Pancreas (tissue), 10 donors: ENCODE measurements at regions not wholly inside any gene's neighbourhood (a gene's known extent, or its start where the extent isn't known, plus 50 kb on each side); places are given as distances from the start of the nearest gene placed in this dataset.

ENCODE experiments used
- ATAC-seq, 4 donors: fragments of 200-7000 bp; cut with Tn5 transposase; one replicate each; pipeline versions ENCODE4 v1.8.0 to v1.9.1; 2020; ENCODE audit warnings: mild to moderate bottlenecking in 4 of 4, moderate library complexity in 4 of 4
- DNase-seq, 6 donors: peaks; one replicate each; pipeline ENCODE4 v3.0.0-alpha.2; 2020
- FAIRE-seq: peaks from 2 replicates; lab custom pipeline; 2012; peaks lifted over from hg19 to GRCh38; lab: Jason Lieb, UNC
- H3K27ac ChIP-seq, 4 donors: fragments of 200-600 bp; sonication (generic); 1 replicate in 3 of 4; 2 replicates in 1 of 4; pipeline versions ENCODE4 v1.5.0 to v1.8.0; 2020
- H3K27me3 ChIP-seq, 4 donors: fragments of 200-600 bp; one replicate each; pipeline ENCODE4 v1.8.0; 2021
- H3K36me3 ChIP-seq, 3 donors: fragments of 200-600 bp; sonication (generic) in 1 of 3; one replicate each; pipeline versions ENCODE4 v1.5.0 to v1.8.0; 2020 to 2021
- H3K4me1 ChIP-seq, 3 donors: fragments of 200-600 bp; one replicate each; pipeline ENCODE4 v1.8.0; 2021
- H3K4me3 ChIP-seq, 4 donors: fragments of 200-600 bp; sonication (generic) in 2 of 4; one replicate each; pipeline versions ENCODE4 v1.5.0 to v1.8.0; 2020 to 2021
- H3K9me3 ChIP-seq, 4 donors: fragments of 200-600 bp; one replicate each; pipeline ENCODE4 v1.8.0; 2021
- WGBS, 2 donors: extraction: QIAGEN DNeasy Blood & Tissue Kit; methylation state at CpG; one replicate each; pipeline ENCODE4 v1.1.7; 2013; 5-methylcytosine and 5-hydroxymethylcytosine counted together
- intact Hi-C, 3 donors: fragments of 100-400 bp; cut with DNase I; formaldehyde crosslinking; loops; one replicate each; pipeline versions ENCODE4 v1.11.1 to v1.14.2; 2022
- TF ChIP-seq, protein P1 (sequence below), 4 donors: fragments of 200-600 bp; sonication (generic) in 3 of 4; IDR thresholded peaks; one replicate each; pipeline versions ENCODE4 v1.5.0 to v1.8.0; 2021; ENCODE audit warnings: antibody characterized with exemption in 4 of 4
- donor health status: healthy with polysubstance abuse.
- donor health status: DM: no; HTN: no; CAD: no; lungs with moderate emphysema.
- donor health status: DM: no; HTN: no; CAD: no.
- donor health status: control.
- donor health status: control.
- donor health status: Bipolar disorder and iron deficiency.
- donor health status: DM: yes; HTN: yes; CAD: no.
- donor health status: DM: no; HTN: no; CAD: no.
- donor health status: DM: no; HTN: no; CAD: no.
- donor health status: DM: yes; HTN: yes; CAD: no.

DNA sequence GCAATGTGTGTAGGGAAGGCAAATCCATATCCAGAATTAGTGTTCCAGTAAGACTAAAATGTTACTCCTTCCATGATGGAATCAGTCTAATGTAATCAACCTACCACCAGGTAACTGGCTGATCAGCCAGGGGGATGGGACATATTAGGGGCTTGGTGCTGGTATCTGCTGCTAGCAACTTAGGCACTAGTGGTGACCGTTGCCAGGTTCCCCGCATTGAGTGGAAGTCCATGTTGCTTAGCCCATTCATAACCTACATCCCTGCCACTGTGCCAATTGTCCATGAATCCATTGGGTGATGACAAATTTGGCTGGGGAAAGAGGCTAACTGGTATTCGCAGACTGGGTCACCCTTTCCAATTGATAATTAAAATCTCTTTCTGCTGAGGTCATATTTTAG lies 212.2 kb upstream of the ROBO1 start:
- H3K27me3 ChIP-seq: no peaks in the 10 kb centered on the region
- 70 to 85% methylated on average over 3 of the region's 3 CpGs for WGBS, 2 donors
- no peak for FAIRE-seq
- H3K36me3 ChIP-seq: no peaks in the 10 kb centered on the region
- no peaks in the 10 kb centered on the region for H3K9me3 ChIP-seq
- H3K4me1 ChIP-seq: no peaks in the 10 kb centered on the region
- ATAC-seq: no peak
- no peak for DNase-seq
- no peak overlapping the region for H3K27ac ChIP-seq
- TF ChIP-seq, protein P1, sequence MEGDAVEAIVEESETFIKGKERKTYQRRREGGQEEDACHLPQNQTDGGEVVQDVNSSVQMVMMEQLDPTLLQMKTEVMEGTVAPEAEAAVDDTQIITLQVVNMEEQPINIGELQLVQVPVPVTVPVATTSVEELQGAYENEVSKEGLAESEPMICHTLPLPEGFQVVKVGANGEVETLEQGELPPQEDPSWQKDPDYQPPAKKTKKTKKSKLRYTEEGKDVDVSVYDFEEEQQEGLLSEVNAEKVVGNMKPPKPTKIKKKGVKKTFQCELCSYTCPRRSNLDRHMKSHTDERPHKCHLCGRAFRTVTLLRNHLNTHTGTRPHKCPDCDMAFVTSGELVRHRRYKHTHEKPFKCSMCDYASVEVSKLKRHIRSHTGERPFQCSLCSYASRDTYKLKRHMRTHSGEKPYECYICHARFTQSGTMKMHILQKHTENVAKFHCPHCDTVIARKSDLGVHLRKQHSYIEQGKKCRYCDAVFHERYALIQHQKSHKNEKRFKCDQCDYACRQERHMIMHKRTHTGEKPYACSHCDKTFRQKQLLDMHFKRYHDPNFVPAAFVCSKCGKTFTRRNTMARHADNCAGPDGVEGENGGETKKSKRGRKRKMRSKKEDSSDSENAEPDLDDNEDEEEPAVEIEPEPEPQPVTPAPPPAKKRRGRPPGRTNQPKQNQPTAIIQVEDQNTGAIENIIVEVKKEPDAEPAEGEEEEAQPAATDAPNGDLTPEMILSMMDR (IDR thresholded peaks at IDR 0.05): no peak
- no peak overlapping the region for H3K4me3 ChIP-seq
- intact Hi-C loops: no loop called here

DNA sequence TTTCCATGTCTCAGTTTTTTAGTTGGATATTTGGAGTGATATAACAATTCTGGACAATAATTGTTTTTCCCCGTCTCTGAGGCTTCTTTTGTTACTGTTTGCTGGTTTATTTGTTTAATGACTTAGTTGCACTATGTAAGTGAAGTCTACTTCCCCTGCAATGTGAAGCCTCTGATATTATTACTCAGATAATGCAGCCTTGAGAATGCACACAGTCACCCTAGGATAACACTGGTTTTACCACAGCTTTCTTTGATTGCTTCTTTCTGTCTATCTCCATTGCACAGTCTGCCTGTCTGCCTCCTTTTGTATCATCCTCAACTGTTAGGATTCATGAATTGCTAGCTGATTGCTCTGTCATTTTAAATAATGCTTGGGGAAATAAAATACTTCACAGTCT lies 208.7 kb upstream of the ROBO1 start:
- no peaks in the 10 kb centered on the region for H3K4me1 ChIP-seq
- H3K27ac ChIP-seq: no peak overlapping the region
- FAIRE-seq: no peak
- no peaks in the 10 kb centered on the region for H3K36me3 ChIP-seq
- intact Hi-C loops: no loop called here
- DNase-seq: no peak
- H3K27me3 ChIP-seq: no peaks in the 10 kb centered on the region
- TF ChIP-seq, protein P1 (IDR thresholded peaks at IDR 0.05): no peak
- ATAC-seq: no peak
- no peak overlapping the region for H3K4me3 ChIP-seq
- WGBS, 2 donors: 42 to 52% methylated on average over 1 of the region's 1 CpG
- H3K9me3 ChIP-seq: no peaks in the 10 kb centered on the region

DNA sequence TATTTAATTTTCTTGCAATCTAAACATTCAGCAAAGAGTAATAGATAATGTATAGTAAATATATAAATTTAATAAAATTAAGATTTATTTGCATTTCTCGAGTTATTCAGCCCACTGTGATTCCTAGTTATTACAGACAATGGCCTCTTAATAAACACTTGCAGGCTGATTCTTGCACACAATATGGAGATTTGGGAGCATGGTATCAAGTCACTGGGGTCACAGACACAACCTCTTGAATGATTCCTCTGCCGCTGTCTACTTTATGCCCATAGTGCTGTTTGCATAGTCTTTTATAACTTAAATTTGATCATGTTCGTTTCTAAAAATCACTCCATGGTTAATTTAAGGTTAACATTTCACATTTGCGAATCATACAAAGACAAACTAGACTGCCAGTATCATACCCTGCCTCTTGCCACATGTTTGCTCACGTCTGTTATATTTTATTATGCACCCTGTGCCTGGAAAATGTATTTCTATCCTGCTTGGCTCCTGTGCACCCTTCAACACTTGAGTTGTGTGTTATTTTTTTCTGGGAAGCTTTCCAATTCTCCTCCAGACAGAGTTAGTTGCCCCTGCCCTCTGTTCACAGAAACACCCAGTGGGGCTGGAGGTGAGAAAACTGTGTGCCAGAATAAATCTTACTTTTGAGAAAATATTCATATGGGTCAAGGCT lies 206.3 kb upstream of the ROBO1 start:
- H3K4me1 ChIP-seq: no peaks in the 10 kb centered on the region
- TF ChIP-seq, protein P1 (IDR thresholded peaks at IDR 0.05): no peak
- H3K4me3 ChIP-seq: no peak overlapping the region
- ATAC-seq: no peak
- H3K9me3 ChIP-seq: no peaks in the 10 kb centered on the region
- no peaks in the 10 kb centered on the region for H3K36me3 ChIP-seq
- H3K27me3 ChIP-seq: no peaks in the 10 kb centered on the region
- WGBS, 2 donors: 59 to 72% methylated on average over 5 of the region's 5 CpGs
- intact Hi-C loops: no loop called here
- no peak overlapping the region for H3K27ac ChIP-seq
- no peak for DNase-seq
- no peak for FAIRE-seq

DNA sequence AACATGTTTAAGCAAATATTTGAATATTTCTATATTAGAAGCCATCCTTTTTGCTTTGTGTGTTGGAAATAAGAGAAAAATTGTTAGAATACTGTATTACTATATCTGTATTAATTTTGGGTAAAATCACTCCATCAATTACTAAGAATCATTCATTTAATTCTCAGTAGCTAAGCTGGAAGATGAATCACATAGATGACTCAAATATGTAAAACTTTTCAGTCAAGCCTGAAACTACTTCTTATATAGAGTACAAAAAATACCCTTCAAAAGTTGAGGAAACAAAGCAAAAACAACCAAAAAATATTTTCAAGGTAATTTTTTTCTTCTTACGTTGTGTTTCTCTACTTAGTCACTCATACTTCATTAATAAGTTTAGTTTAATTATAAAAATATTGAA lies 205.7 kb upstream of the ROBO1 start:
- TF ChIP-seq, protein P1 (IDR thresholded peaks at IDR 0.05): no peak
- WGBS, 2 donors: 58 to 69% methylated on average over 1 of the region's 1 CpG
- peak; percentile 41 for FAIRE-seq
- H3K27me3 ChIP-seq: no peaks in the 10 kb centered on the region
- no peaks in the 10 kb centered on the region for H3K4me1 ChIP-seq
- intact Hi-C loops: no loop called here
- H3K4me3 ChIP-seq: no peak overlapping the region
- H3K36me3 ChIP-seq: no peaks in the 10 kb centered on the region
- no peak for DNase-seq
- H3K27ac ChIP-seq: no peak overlapping the region
- ATAC-seq: no peak
- no peaks in the 10 kb centered on the region for H3K9me3 ChIP-seq

DNA sequence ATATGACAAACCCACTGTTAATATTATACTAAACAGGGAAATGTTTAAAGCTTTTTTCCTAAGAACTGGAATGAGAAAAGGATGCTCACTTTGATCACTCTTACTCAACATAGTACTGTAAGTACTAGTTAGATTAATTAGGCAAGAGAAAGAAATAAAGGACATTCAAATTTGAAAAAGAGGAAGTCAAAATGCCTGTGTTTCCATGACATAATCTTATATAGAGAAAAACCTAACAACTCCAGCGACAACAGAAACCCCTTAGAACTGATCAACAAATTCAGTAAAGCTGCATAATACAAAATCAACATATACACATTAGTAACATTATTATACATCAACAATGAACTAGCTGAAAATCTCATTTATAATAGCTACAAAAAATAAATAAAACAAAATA lies 200.6 kb upstream of the ROBO1 start:
- TF ChIP-seq, protein P1 (IDR thresholded peaks at IDR 0.05): no peak
- WGBS, 2 donors: 60 to 70% methylated on average over 1 of the region's 1 CpG
- Histone ChIP-seq H3K9me3 (no peaks in the 10 kb centered on the region), H3K27me3 (no peaks in the 10 kb centered on the region), H3K4me3 (no peak overlapping the region), H3K4me1 (no peaks in the 10 kb centered on the region), H3K27ac (no peak overlapping the region), H3K36me3 (no peaks in the 10 kb centered on the region)
- DNase-seq (no peak), FAIRE-seq (no peak), ATAC-seq (no peak)
- intact Hi-C loops: no loop called here
